HEK293 (cell line): ENCODE measurements at regions not wholly inside any gene's neighbourhood (a gene's known extent, or its start where the extent isn't known, plus 50 kb on each side); places are given as distances from the start of the nearest gene placed in this dataset.
"Not testable (repeated sequence)": the region's sequence is repeated elsewhere in the genome, so short reads cannot be mapped to it uniquely, and the experiment has no call there.

Experiments
- CTCF ChIA-PET: fragments of 350-600 bp; formaldehyde crosslinking; extraction: SDS; loops from one replicate; lab custom pipeline; 2021; ENCODE audit warnings: antibody characterized with exemption; lab: Yijun Ruan, JAX
- POLR2A ChIA-PET: fragments of 300-600 bp; formaldehyde crosslinking; extraction: SDS; loops from one replicate; lab custom pipeline; 2020; ENCODE audit warnings: antibody characterized with exemption, inconsistent platforms; lab: Yijun Ruan, JAX
- H3K27ac ChIP-seq: fragments of 200-500 bp; sonication (Bioruptor generic); 2 replicates; pipeline ENCODE4 v1.5.1; 2014; ENCODE audit warnings: low read depth, low read length, control low read depth, inconsistent platforms; ENCODE audit errors: extremely low read depth
- H3K36me3 ChIP-seq, 2 experiments: fragments of 200-500 bp in 1 of 2; sonication (Bioruptor generic) in 1 of 2; 1 replicate in 1 of 2; 2 replicates in 1 of 2; pipeline ENCODE4 v1.5.1; 2014 to 2017; ENCODE audit warnings: inconsistent platforms in 2 of 2, low read length in 2 of 2; ENCODE audit not compliant: control insufficient read depth in 2 of 2, insufficient read depth in 1 of 2
- H3K4me1 ChIP-seq: fragments of 200-500 bp; sonication (Bioruptor generic); 2 replicates; pipeline ENCODE4 v1.5.1; 2014; ENCODE audit warnings: mild to moderate bottlenecking, low read length, inconsistent platforms; ENCODE audit not compliant: control insufficient read depth, insufficient read depth
- H3K4me3 ChIP-seq: 2 replicates; pipeline ENCODE4 v1.5.1; 2011; ENCODE audit warnings: low read depth, mild to moderate bottlenecking, control low read depth, low read length, moderate library complexity
- H3K9me3 ChIP-seq: fragments of 200-500 bp; sonication (Bioruptor generic); 2 replicates; pipeline ENCODE4 v1.5.1; 2014; ENCODE audit warnings: low read depth, low read length, inconsistent platforms; ENCODE audit not compliant: control insufficient read depth, insufficient read depth
- EGR2 ChIP-seq: fragments of 450-650 bp; formaldehyde crosslinking; IDR thresholded peaks from 2 replicates; pipeline ENCODE4 v1.5.1; 2016; ENCODE audit warnings: low read depth, missing biosample characterization, missing genetic modification characterization
- ELK4 ChIP-seq: IDR thresholded peaks from 2 replicates; pipeline ENCODE4 v1.6.1; 2011; ENCODE audit warnings: mild to moderate bottlenecking, low read depth, low read length, borderline replicate concordance
- MYNN ChIP-seq: fragments of 450-650 bp; formaldehyde crosslinking; IDR thresholded peaks from 2 replicates; pipeline ENCODE4 v1.5.1; 2016; ENCODE audit warnings: missing biosample characterization, missing genetic modification characterization, borderline replicate concordance
- ZBTB48 ChIP-seq: fragments of 450-650 bp; formaldehyde crosslinking; IDR thresholded peaks from 2 replicates; pipeline ENCODE4 v1.5.1; 2016; ENCODE audit warnings: missing biosample characterization, missing genetic modification characterization
- ZFHX2 ChIP-seq: fragments of 450-650 bp; formaldehyde crosslinking; conservative IDR thresholded peaks from 2 replicates; pipeline ENCODE4 v1.5.1; 2016; ENCODE audit warnings: missing biosample characterization, missing genetic modification characterization
- ZFP3 ChIP-seq: fragments of 450-650 bp; formaldehyde crosslinking; IDR thresholded peaks from 2 replicates; pipeline ENCODE4 v1.5.1; 2016; ENCODE audit warnings: low read depth, missing biosample characterization, missing genetic modification characterization
- ZNF10 ChIP-seq: fragments of 450-650 bp; formaldehyde crosslinking; IDR thresholded peaks from 2 replicates; pipeline ENCODE4 v1.5.1; 2017; ENCODE audit warnings: missing biosample characterization, missing genetic modification characterization
- ZNF121 ChIP-seq: fragments of 450-650 bp; formaldehyde crosslinking; IDR thresholded peaks from 2 replicates; pipeline ENCODE4 v1.5.1; 2016; ENCODE audit warnings: missing biosample characterization, missing genetic modification characterization
- ZNF146 ChIP-seq: fragments of 450-650 bp; formaldehyde crosslinking; IDR thresholded peaks from 2 replicates; pipeline ENCODE4 v1.5.1; 2016; ENCODE audit warnings: missing biosample characterization, missing genetic modification characterization
- ZNF211 ChIP-seq: fragments of 450-650 bp; formaldehyde crosslinking; IDR thresholded peaks from 2 replicates; pipeline ENCODE4 v1.5.1; 2016; ENCODE audit warnings: low read depth, missing biosample characterization, missing genetic modification characterization
- ZNF239 ChIP-seq: fragments of 450-650 bp; formaldehyde crosslinking; IDR thresholded peaks from 2 replicates; pipeline ENCODE4 v1.5.1; 2016; ENCODE audit warnings: missing biosample characterization, missing genetic modification characterization
- ZNF24 ChIP-seq: fragments of 450-650 bp; formaldehyde crosslinking; IDR thresholded peaks from 2 replicates; pipeline ENCODE4 v1.5.1; 2016; ENCODE audit warnings: missing biosample characterization, missing genetic modification characterization
- ZNF266 ChIP-seq: fragments of 450-650 bp; formaldehyde crosslinking; IDR thresholded peaks from 2 replicates; pipeline ENCODE4 v1.5.1; 2016; ENCODE audit warnings: missing biosample characterization, missing genetic modification characterization, low read depth
- ZNF366 ChIP-seq: fragments of 450-650 bp; formaldehyde crosslinking; conservative IDR thresholded peaks from 2 replicates; pipeline ENCODE4 v1.5.1; 2016; ENCODE audit warnings: missing biosample characterization, missing genetic modification characterization
- ZNF404 ChIP-seq: fragments of 450-650 bp; formaldehyde crosslinking; IDR thresholded peaks from 2 replicates; pipeline ENCODE4 v1.5.1; 2017; ENCODE audit warnings: missing biosample characterization, missing genetic modification characterization
- ZNF549 ChIP-seq: fragments of 450-650 bp; IDR thresholded peaks from 2 replicates; pipeline ENCODE4 v1.5.1; 2018; ENCODE audit warnings: missing biosample characterization, missing genetic modification characterization, mild to moderate bottlenecking, inconsistent platforms, moderate library complexity
- ZNF626 ChIP-seq: fragments of 450-650 bp; sonication (Bioruptor Pico); formaldehyde crosslinking; IDR thresholded peaks from 2 replicates; pipeline ENCODE4 v1.5.1; 2018; ENCODE audit warnings: missing biosample characterization, missing genetic modification characterization, inconsistent platforms
- ZNF670 ChIP-seq: fragments of 450-650 bp; formaldehyde crosslinking; IDR thresholded peaks from 2 replicates; pipeline ENCODE4 v1.5.1; 2016; ENCODE audit warnings: missing biosample characterization, missing genetic modification characterization, low read depth
- ZNF792 ChIP-seq: fragments of 450-650 bp; formaldehyde crosslinking; IDR thresholded peaks from 2 replicates; pipeline ENCODE4 v1.5.1; 2016; ENCODE audit warnings: missing biosample characterization, missing genetic modification characterization
- TF ChIP-seq, protein P1 (sequence below): fragments of 450-650 bp; formaldehyde crosslinking; IDR thresholded peaks from 2 replicates; pipeline ENCODE4 v1.5.1; 2016; ENCODE audit warnings: missing biosample characterization, missing genetic modification characterization
- TF ChIP-seq, protein P2 (sequence below): fragments of 450-650 bp; formaldehyde crosslinking; IDR thresholded peaks from 2 replicates; pipeline ENCODE4 v1.5.1; 2016; ENCODE audit warnings: missing biosample characterization, missing genetic modification characterization
- TF ChIP-seq, protein P3 (sequence below): fragments of 450-650 bp; formaldehyde crosslinking; IDR thresholded peaks from 2 replicates; pipeline ENCODE4 v1.5.1; 2016; ENCODE audit warnings: missing biosample characterization, missing genetic modification characterization

- H3K4me1 ChIP-seq, H3K4me3 ChIP-seq, POLR2A ChIA-PET, H3K36me3 ChIP-seq, H3K9me3 ChIP-seq, H3K27ac ChIP-seq: not testable (repeated sequence)
- CTCF ChIA-PET, result interaction anchor here (0.5 to 0.7 kb wide), 2 partner anchors 8 to 40 kb away, joined by 3 to 4 read pairs; no protein-coding TSS in a partner anchor
These were observed 61.3 kb downstream of the SYF2 start for GRCh38 chr1:25171013-25171412.

DNA sequence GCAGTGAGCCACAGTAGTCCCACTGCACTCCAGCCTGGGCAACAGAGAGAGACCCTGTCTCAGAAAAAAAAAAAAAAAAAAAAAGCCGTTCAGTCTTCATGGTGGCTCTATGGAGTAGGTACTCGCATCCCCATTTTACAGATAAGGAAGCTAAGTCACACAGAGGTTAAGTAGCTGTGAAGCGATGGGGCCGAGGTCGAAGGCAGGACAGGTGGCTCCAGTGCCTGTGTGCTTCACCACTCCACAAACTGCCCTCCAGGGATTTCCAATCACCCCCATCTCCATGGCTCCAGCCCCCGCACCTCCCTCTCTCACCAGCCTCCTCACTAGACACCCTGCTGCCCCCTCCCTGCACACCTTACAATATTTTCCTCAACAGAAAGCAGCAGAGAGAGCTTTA lies 61.9 kb downstream of the SYF2 start:
- POLR2A ChIA-PET, result no interaction called here
- Histone ChIP-seq H3K9me3 (no peaks in the 10 kb centered on the region), H3K4me1 (no peaks in the 10 kb centered on the region), H3K4me3 (no peak overlapping the region), H3K36me3 (no peaks in the 10 kb centered on the region), H3K27ac (no peak overlapping the region)
- TF ChIP-seq ZNF404, result no peak
- TF ChIP-seq EGR2 (tag by site-specific recombination), result peak; percentile 23; the same call in 1 of the 2 replicates
- CTCF ChIA-PET, result interaction anchor here (0.5 to 0.7 kb wide), 2 partner anchors 9 to 39 kb away, joined by 3 to 4 read pairs; no protein-coding TSS in a partner anchor

GRCh38 chr1:25169610-25170009 lies 62.7 kb downstream of the SYF2 start:
- no peak overlapping the region for H3K27ac ChIP-seq
- TF ChIP-seq ZFHX2 (tag by site-specific recombination) (no peak), ZNF626 (tag by site-specific recombination) (no peak), ZBTB48 (tag by site-specific recombination) (no peak), ZNF266 (no peak), ZNF146 (tag by site-specific recombination) (no peak), ZFP3 (no peak), ZNF366 (tag by site-specific recombination) (no peak), ZNF10 (tag by site-specific recombination) (no peak), ZNF792 (tag by site-specific recombination) (no peak), ZNF211 (tag by site-specific recombination) (no peak), ZNF121 (tag by site-specific recombination) (no peak), ZNF239 (tag by site-specific recombination) (no peak), ELK4 (no peak), ZNF24 (tag by site-specific recombination) (no peak), ZNF670 (no peak), ZNF549 (no peak), MYNN (tag by site-specific recombination) (no peak)
- TF ChIP-seq, protein P1, sequence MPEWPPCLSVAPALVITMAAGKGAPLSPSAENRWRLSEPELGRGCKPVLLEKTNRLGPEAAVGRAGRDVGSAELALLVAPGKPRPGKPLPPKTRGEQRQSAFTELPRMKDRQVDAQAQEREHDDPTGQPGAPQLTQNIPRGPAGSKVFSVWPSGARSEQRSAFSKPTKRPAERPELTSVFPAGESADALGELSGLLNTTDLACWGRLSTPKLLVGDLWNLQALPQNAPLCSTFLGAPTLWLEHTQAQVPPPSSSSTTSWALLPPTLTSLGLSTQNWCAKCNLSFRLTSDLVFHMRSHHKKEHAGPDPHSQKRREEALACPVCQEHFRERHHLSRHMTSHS (tag by site-specific recombination), result no peak
- TF ChIP-seq, protein P2, sequence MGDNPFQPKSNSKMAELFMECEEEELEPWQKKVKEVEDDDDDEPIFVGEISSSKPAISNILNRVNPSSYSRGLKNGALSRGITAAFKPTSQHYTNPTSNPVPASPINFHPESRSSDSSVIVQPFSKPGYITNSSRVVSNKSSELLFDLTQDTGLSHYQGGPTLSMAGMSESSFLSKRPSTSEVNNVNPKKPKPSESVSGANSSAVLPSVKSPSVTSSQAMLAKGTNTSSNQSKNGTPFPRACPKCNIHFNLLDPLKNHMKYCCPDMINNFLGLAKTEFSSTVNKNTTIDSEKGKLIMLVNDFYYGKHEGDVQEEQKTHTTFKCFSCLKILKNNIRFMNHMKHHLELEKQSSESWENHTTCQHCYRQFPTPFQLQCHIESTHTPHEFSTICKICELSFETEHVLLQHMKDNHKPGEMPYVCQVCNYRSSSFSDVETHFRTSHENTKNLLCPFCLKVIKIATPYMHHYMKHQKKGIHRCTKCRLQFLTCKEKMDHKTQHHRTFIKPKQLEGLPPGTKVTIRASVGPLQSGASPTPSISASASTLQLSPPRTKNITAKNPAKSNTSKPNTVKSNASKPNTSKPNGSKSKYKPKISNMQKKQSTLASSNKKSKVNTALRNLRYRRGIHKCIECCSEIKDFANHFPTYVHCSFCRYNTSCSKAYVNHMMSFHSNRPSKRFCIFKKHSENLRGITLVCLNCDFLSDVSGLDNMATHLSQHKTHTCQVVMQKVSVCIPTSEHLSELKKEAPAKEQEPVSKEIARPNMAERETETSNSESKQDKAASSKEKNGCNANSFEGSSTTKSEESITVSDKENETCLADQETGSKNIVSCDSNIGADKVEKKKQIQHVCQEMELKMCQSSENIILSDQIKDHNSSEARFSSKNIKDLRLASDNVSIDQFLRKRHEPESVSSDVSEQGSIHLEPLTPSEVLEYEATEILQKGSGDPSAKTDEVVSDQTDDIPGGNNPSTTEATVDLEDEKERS (tag by site-specific recombination), result no peak
- TF ChIP-seq, protein P3, sequence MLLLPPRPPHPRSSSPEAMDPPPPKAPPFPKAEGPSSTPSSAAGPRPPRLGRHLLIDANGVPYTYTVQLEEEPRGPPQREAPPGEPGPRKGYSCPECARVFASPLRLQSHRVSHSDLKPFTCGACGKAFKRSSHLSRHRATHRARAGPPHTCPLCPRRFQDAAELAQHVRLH (tag by site-specific recombination), result no peak
- ChIA-PET POLR2A (no interaction called here), CTCF (interaction anchor here (1.0 kb wide), 1 partner anchor 37 kb away, joined by 3 read pairs; no protein-coding TSS in a partner anchor)
- H3K4me1 ChIP-seq, result no peaks in the 10 kb centered on the region
- no peaks in the 10 kb centered on the region for H3K9me3 ChIP-seq
- H3K4me3 ChIP-seq, result no peak overlapping the region
- H3K36me3 ChIP-seq, result no peaks in the 10 kb centered on the region
